Pancreas (tissue), 10 donors: ENCODE measurements at regions not wholly inside any gene's neighbourhood (a gene's known extent, or its start where the extent isn't known, plus 50 kb on each side); places are given as distances from the start of the nearest gene placed in this dataset.
"Not testable (repeated sequence)": the region's sequence is repeated elsewhere in the genome, so short reads cannot be mapped to it uniquely, and the experiment has no call there.

ENCODE experiments used
- ATAC-seq, 4 donors: fragments of 200-7000 bp; cut with Tn5 transposase; one replicate each; pipeline versions ENCODE4 v1.8.0 to v1.9.1; 2020; ENCODE audit warnings: mild to moderate bottlenecking in 4 of 4, moderate library complexity in 4 of 4
- DNase-seq, 6 donors: peaks; one replicate each; pipeline ENCODE4 v3.0.0-alpha.2; 2020
- FAIRE-seq: peaks from 2 replicates; lab custom pipeline; 2012; peaks lifted over from hg19 to GRCh38; lab: Jason Lieb, UNC
- H3K27ac ChIP-seq, 4 donors: fragments of 200-600 bp; sonication (generic); 1 replicate in 3 of 4; 2 replicates in 1 of 4; pipeline versions ENCODE4 v1.5.0 to v1.8.0; 2020
- H3K27me3 ChIP-seq, 4 donors: fragments of 200-600 bp; one replicate each; pipeline ENCODE4 v1.8.0; 2021
- H3K36me3 ChIP-seq, 3 donors: fragments of 200-600 bp; sonication (generic) in 1 of 3; one replicate each; pipeline versions ENCODE4 v1.5.0 to v1.8.0; 2020 to 2021
- H3K4me1 ChIP-seq, 3 donors: fragments of 200-600 bp; one replicate each; pipeline ENCODE4 v1.8.0; 2021
- H3K4me3 ChIP-seq, 4 donors: fragments of 200-600 bp; sonication (generic) in 2 of 4; one replicate each; pipeline versions ENCODE4 v1.5.0 to v1.8.0; 2020 to 2021
- H3K9me3 ChIP-seq, 4 donors: fragments of 200-600 bp; one replicate each; pipeline ENCODE4 v1.8.0; 2021
- CTCF ChIP-seq, 4 donors: fragments of 200-600 bp; sonication (generic) in 3 of 4; IDR thresholded peaks; one replicate each; pipeline versions ENCODE4 v1.5.0 to v1.8.0; 2021; ENCODE audit warnings: antibody characterized with exemption in 4 of 4
- WGBS, 2 donors: extraction: QIAGEN DNeasy Blood & Tissue Kit; methylation state at CpG; one replicate each; pipeline ENCODE4 v1.1.7; 2013; 5-methylcytosine and 5-hydroxymethylcytosine counted together
- intact Hi-C, 3 donors: fragments of 100-400 bp; cut with DNase I; formaldehyde crosslinking; loops; one replicate each; pipeline versions ENCODE4 v1.11.1 to v1.14.2; 2022
- donor health status: healthy with polysubstance abuse.
- donor health status: DM: no; HTN: no; CAD: no; lungs with moderate emphysema.
- donor health status: DM: no; HTN: no; CAD: no.
- donor health status: control.
- donor health status: control.
- donor health status: Bipolar disorder and iron deficiency.
- donor health status: DM: yes; HTN: yes; CAD: no.
- donor health status: DM: no; HTN: no; CAD: no.
- donor health status: DM: no; HTN: no; CAD: no.
- donor health status: DM: yes; HTN: yes; CAD: no.

GRCh38 chrX:138877746-138878145, 166.2 kb upstream of the FGF13 start:
- ATAC-seq (no peak), FAIRE-seq (no peak), DNase-seq (no peak)
- intact Hi-C loops = no loop called here
- no peak for TF ChIP-seq CTCF (IDR thresholded peaks at IDR 0.05)
- Histone ChIP-seq H3K27me3 (no peaks in the 10 kb centered on the region), H3K27ac (no peak overlapping the region), H3K4me1 (no peaks in the 10 kb centered on the region), H3K9me3 (no peaks in the 10 kb centered on the region), H3K4me3 (no peak overlapping the region), H3K36me3 (no peaks in the 10 kb centered on the region)
- 35 to 38% methylated on average over 2 of the region's 2 CpGs for WGBS, 2 donors

DNA sequence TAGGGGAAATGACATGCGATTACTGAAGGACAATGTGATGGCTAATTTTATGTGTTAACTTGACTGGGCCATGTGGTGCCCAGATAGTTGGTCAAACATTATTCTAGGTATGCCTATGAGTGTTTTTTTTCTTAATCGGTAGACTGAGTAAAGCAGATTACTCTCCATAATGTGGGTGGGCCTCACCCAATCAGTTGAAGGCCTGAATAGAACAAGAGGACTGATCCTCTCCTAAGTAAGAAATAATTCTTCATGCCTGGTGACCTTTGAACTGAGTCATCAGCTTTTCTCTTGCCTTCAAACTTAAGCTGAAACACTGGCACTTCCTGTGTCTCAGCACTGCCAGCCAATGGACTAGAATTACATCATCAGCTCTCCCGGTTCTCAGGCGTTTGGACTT, 164.0 kb upstream of the FGF13 start:
- no peaks in the 10 kb centered on the region for H3K4me1 ChIP-seq
- H3K4me3 ChIP-seq = no peak overlapping the region
- FAIRE-seq = no peak
- TF ChIP-seq CTCF (IDR thresholded peaks at IDR 0.05) = no peak
- no peaks in the 10 kb centered on the region for H3K9me3 ChIP-seq
- no peak for DNase-seq
- intact Hi-C loops = no loop called here
- H3K27me3 ChIP-seq = no peaks in the 10 kb centered on the region
- H3K36me3 ChIP-seq = no peaks in the 10 kb centered on the region
- WGBS, 2 donors = 74 to 77% methylated on average over 4 of the region's 4 CpGs
- H3K27ac ChIP-seq = no peak overlapping the region
- ATAC-seq = no peak

GRCh38 chrX:138874271-138874935, 162.9 kb upstream of the FGF13 start:
- TF ChIP-seq CTCF (IDR thresholded peaks at IDR 0.05) = no peak
- Histone ChIP-seq H3K36me3 (no peaks in the 10 kb centered on the region), H3K4me1 (no peaks in the 10 kb centered on the region), H3K27ac (no peak overlapping the region), H3K4me3 (no peak overlapping the region), H3K27me3 (no peaks in the 10 kb centered on the region), H3K9me3 (no peaks in the 10 kb centered on the region)
- DNase-seq = no peak
- 77 to 86% methylated on average over 5 of the region's 5 CpGs for WGBS, 2 donors
- intact Hi-C loops = no loop called here
- FAIRE-seq = no peak
- no peak for ATAC-seq

- H3K9me3 ChIP-seq, H3K4me1 ChIP-seq, DNase-seq, H3K4me3 ChIP-seq, H3K36me3 ChIP-seq, ATAC-seq, H3K27ac ChIP-seq, intact Hi-C loops, FAIRE-seq, H3K27me3 ChIP-seq: not testable (repeated sequence)
- 67 to 73% methylated on average over 6 of the region's 6 CpGs for WGBS, 2 donors
Observed at GRCh38 chrX:138873640-138874039, 162.1 kb upstream of the FGF13 start.

DNA sequence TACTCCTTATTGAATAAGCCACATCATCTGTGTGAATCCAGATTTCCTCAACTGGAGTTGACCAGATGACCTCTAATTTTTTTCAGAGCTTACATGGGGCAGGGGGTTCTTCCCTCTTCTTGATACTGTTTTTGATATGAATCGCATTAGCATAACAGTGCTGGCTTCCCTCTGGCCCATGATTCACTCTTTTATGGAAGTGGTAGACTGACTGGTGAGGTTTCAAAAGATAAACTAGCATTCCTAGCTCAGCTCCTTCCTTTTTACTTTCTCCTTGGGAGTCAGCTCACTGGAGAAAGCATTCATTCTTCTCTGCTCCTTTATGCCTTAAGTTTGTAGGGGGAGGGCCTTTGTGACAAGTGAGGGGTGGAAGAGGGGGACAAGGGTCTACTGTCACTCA, 161.0 kb upstream of the FGF13 start:
- WGBS, 2 donors = 52 to 58% methylated on average over 1 of the region's 1 CpG
- FAIRE-seq = no peak
- no peak for TF ChIP-seq CTCF (IDR thresholded peaks at IDR 0.05)

More for the DNA sequence above, 161.0 kb upstream of the FGF13 start:
- no peaks in the 10 kb centered on the region for H3K27me3 ChIP-seq
- DNase-seq (no peak), ATAC-seq (no peak)
- no peak overlapping the region for H3K27ac ChIP-seq
- no peaks in the 10 kb centered on the region for H3K4me1 ChIP-seq
- H3K36me3 ChIP-seq = no peaks in the 10 kb centered on the region
- intact Hi-C loops = no loop called here
- H3K9me3 ChIP-seq = no peaks in the 10 kb centered on the region
- H3K4me3 ChIP-seq = no peak overlapping the region
